OCI-LY1 (cell line): ENCODE measurements at regions not wholly inside any gene's neighbourhood (a gene's known extent, or its start where the extent isn't known, plus 50 kb on each side); places are given as distances from the start of the nearest gene placed in this dataset.

Experiments
- CTCF ChIP-seq: fragments of 200-600 bp; sonication (generic), shearing (Covaris generic); IDR thresholded peaks from 2 replicates; pipeline ENCODE4 v1.5.1; 2017; ENCODE audit warnings: mild to moderate bottlenecking, antibody characterized with exemption, low read length, moderate library complexity, mixed read lengths
- EZH2 ChIP-seq: fragments of 200-600 bp; sonication (generic), shearing (Covaris generic); IDR thresholded peaks from 2 replicates; pipeline ENCODE4 v1.8.0; 2017; ENCODE audit warnings: borderline replicate concordance, mixed run types, mild to moderate bottlenecking, antibody characterized with exemption, low read length, moderate library complexity, mixed read lengths

DNA sequence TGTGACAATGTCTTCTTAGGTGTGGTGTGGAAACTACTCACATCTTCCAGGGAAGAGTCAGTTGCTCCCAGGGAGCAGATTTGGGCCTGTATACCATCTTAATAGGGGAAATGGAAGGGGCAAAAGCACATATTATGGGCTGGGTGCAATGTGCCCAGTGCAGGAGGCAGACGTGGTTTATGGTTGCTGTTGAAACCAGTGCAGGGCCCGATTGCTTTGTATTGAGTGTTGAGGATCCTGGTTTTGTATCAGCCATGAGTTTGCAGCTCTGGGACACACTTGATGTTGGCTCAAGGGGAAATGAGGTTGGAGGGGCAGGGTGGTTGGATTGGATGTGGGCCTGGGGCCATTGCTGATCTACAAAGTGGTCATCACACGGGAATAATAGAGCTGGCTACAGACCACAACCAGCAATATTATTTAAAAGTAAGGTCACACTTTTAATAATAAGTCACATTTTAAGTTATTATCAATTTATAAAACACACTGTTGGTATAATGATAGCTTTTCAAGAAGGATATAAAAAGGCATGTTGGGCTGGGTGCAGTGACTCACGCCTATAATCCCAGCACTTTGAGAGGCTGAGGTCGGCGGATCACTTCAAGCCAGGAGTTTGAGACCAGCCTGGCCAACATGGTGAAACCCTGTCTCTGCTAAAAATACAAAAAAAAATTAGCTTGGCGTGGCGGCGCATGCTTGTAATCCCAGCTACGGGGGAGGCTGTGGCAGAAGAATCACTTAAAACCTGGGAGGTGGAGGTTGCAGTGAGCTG lies 302.4 kb downstream of the SEC14L1 start:
- TF ChIP-seq CTCF (no peak), EZH2 (no peak)
